Tibial nerve (tissue), 3 donors: ENCODE measurements at regions not wholly inside any gene's neighbourhood (a gene's known extent, or its start where the extent isn't known, plus 50 kb on each side); places are given as distances from the start of the nearest gene placed in this dataset.

Experiments used
- POLR2A ChIP-seq, 2 donors: fragments of 450-650 bp; IDR thresholded peaks; one replicate each; pipeline ENCODE4 v1.6.1; 2017; ENCODE audit warnings: antibody characterized with exemption in 2 of 2, mild to moderate bottlenecking in 2 of 2, moderate library complexity in 2 of 2
- TF ChIP-seq, protein P1 (sequence below), 5 experiments: fragments of 200-600 bp in 3 of 5; fragments of 450-650 bp in 2 of 5; sonication (generic) in 3 of 5; IDR thresholded peaks; one replicate each; pipeline ENCODE4 v1.5.1; 2016 to 2019; ENCODE audit warnings: antibody characterized with exemption in 5 of 5, mild to moderate bottlenecking in 3 of 5, moderate library complexity in 2 of 5

DNA sequence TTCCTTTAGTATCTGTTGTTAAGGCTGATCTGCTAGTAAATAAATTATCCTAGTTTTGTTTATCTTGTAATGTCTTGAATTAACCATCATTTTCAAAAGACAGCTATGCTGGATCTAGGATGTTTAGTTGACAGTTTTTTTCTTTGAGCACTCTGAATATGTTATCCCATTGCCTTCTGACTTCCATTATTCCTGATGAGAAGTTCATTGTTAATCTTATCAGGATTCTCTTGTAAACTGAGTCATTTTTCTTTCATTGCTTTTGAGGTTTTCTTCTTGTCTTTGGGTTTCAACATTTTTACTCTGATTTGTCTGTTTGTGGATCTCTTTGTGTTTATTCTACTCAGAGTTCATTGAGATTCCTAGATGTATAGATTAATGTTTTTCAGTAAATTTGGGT, 157.7 kb downstream of the WNT7A start:
- TF ChIP-seq, protein P1, sequence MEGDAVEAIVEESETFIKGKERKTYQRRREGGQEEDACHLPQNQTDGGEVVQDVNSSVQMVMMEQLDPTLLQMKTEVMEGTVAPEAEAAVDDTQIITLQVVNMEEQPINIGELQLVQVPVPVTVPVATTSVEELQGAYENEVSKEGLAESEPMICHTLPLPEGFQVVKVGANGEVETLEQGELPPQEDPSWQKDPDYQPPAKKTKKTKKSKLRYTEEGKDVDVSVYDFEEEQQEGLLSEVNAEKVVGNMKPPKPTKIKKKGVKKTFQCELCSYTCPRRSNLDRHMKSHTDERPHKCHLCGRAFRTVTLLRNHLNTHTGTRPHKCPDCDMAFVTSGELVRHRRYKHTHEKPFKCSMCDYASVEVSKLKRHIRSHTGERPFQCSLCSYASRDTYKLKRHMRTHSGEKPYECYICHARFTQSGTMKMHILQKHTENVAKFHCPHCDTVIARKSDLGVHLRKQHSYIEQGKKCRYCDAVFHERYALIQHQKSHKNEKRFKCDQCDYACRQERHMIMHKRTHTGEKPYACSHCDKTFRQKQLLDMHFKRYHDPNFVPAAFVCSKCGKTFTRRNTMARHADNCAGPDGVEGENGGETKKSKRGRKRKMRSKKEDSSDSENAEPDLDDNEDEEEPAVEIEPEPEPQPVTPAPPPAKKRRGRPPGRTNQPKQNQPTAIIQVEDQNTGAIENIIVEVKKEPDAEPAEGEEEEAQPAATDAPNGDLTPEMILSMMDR (IDR thresholded peaks at IDR 0.05), result no peak
- TF ChIP-seq POLR2A (IDR thresholded peaks at IDR 0.05), result no peak
